SU-DHL-6 (cell line): ENCODE measurements at regions not wholly inside any gene's neighbourhood (a gene's known extent, or its start where the extent isn't known, plus 50 kb on each side); places are given as distances from the start of the nearest gene placed in this dataset.

Source experiments
- EZH2phosphoT487 ChIP-seq: fragments of 200-600 bp; sonication (generic), shearing (Covaris generic); conservative IDR thresholded peaks from 2 replicates; pipeline ENCODE4 v1.6.1; 2018; ENCODE audit warnings: mild to moderate bottlenecking, antibody characterized with exemption, low read length, moderate library complexity, mixed read lengths
- TF ChIP-seq, protein P1 (sequence below): fragments of 200-600 bp; sonication (generic); IDR thresholded peaks from one replicate; pipeline ENCODE4 v1.5.1; 2017; ENCODE audit warnings: antibody characterized with exemption, mild to moderate bottlenecking, low read length, moderate library complexity; ENCODE audit not compliant: insufficient read depth, poor library complexity, severe bottlenecking

DNA sequence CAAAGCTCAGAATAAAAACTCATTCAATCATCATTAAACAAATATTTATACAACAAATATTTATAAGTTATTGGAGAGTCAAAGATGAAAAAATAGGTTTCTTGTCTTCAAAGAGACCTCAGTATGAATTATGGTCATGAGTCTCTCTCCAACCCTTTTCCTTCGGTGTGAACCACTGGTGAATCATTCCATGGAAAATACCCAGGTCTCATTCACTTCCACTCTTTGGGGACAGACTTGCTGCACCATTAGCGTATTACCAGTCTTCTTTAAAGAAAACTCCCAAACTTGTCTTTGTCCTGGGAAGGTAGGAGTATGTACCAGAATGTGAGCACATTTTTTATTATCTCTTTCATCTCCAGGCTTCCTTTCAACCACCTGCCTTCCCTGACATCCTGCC is 257.4 kb upstream of the RBMS1 start:
- TF ChIP-seq, protein P1, sequence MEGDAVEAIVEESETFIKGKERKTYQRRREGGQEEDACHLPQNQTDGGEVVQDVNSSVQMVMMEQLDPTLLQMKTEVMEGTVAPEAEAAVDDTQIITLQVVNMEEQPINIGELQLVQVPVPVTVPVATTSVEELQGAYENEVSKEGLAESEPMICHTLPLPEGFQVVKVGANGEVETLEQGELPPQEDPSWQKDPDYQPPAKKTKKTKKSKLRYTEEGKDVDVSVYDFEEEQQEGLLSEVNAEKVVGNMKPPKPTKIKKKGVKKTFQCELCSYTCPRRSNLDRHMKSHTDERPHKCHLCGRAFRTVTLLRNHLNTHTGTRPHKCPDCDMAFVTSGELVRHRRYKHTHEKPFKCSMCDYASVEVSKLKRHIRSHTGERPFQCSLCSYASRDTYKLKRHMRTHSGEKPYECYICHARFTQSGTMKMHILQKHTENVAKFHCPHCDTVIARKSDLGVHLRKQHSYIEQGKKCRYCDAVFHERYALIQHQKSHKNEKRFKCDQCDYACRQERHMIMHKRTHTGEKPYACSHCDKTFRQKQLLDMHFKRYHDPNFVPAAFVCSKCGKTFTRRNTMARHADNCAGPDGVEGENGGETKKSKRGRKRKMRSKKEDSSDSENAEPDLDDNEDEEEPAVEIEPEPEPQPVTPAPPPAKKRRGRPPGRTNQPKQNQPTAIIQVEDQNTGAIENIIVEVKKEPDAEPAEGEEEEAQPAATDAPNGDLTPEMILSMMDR, result no peak
- no peak for TF ChIP-seq EZH2phosphoT487
